IPS-20b (cell line): ENCODE measurements at regions not wholly inside any gene's neighbourhood (a gene's known extent, or its start where the extent isn't known, plus 50 kb on each side); places are given as distances from the start of the nearest gene placed in this dataset.

ENCODE experiments used
- H3K27ac ChIP-seq: one replicate; pipeline ENCODE4 v1.5.1; 2013; ENCODE audit warnings: low read length
- H3K27me3 ChIP-seq: 2 replicates; pipeline ENCODE4 v1.6.1; 2013; ENCODE audit warnings: mild to moderate bottlenecking, low read length, inconsistent platforms; ENCODE audit not compliant: insufficient read depth
- H3K36me3 ChIP-seq: 2 replicates; pipeline ENCODE4 v1.6.1; 2013; ENCODE audit warnings: low read depth, mild to moderate bottlenecking, inconsistent platforms, low read length, moderate library complexity; ENCODE audit not compliant: insufficient read depth
- H3K4me1 ChIP-seq: 2 replicates; pipeline ENCODE4 v1.6.1; 2013; ENCODE audit warnings: mild to moderate bottlenecking, control low read depth, inconsistent platforms, low read length, moderate library complexity; ENCODE audit not compliant: insufficient read depth
- H3K4me3 ChIP-seq: 2 replicates; pipeline ENCODE4 v1.5.1; 2013; ENCODE audit warnings: mild to moderate bottlenecking, low read length, inconsistent platforms
- H3K9ac ChIP-seq: 2 replicates; pipeline ENCODE4 v1.6.1; 2013; ENCODE audit warnings: low read depth, mild to moderate bottlenecking, inconsistent platforms, low read length, moderate library complexity
- H3K9me3 ChIP-seq: 2 replicates; pipeline ENCODE4 v1.6.1; 2013; ENCODE audit warnings: mild to moderate bottlenecking, low read depth, low read length, inconsistent platforms; ENCODE audit not compliant: insufficient read depth

GRCh38 chrX:69299951-69300714 is 134.9 kb upstream of the PJA1 start:
- Histone ChIP-seq H3K27ac (no peak overlapping the region), H3K27me3 (peaks cover 7% of the 10 kb centered on the region), H3K9me3 (no peaks in the 10 kb centered on the region), H3K4me3 (no peak overlapping the region), H3K9ac (no peak overlapping the region), H3K4me1 (no peaks in the 10 kb centered on the region), H3K36me3 (no peaks in the 10 kb centered on the region)

GRCh38 chrX:69299285-69299684 is 134.0 kb upstream of the PJA1 start:
- Histone ChIP-seq H3K36me3 (no peaks in the 10 kb centered on the region), H3K4me1 (no peaks in the 10 kb centered on the region), H3K9ac (no peak overlapping the region), H3K27me3 (peaks cover 7% of the 10 kb centered on the region), H3K4me3 (no peak overlapping the region), H3K27ac (no peak overlapping the region), H3K9me3 (no peaks in the 10 kb centered on the region)

DNA sequence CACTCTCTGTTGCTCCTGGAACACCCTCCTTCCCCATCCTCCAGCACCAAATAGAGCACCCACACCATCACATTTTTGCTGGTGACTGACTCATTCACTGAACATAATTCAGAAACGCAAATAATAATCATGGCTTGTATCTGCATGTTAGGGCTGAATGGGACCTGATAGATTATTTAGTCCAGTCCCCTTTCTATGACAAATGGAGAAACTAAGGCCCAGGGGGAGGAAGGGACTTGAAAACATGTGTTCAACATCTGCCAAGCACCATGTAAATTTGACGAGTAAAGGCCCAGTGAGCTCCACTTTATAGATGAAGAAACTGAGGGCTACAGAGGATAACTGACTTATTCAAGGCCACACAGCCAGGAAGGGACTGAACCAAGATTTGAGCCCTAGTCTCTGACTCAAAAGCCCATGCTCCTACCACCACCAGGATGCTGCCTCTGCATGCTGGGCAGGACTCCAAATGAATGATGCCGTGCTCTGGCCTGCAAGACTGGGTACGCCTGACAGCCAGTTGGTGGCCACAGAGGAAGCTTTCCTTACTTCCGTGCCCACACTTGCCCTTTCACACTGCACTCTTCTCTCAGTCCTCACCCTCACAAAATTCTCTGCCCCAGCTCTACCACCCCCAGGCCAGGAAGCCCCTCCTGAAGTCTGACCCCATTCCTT is 133.3 kb upstream of the PJA1 start:
- no peak overlapping the region for H3K9ac ChIP-seq

GRCh38 chrX:69297506-69297905 is 132.3 kb upstream of the PJA1 start:
- Histone ChIP-seq H3K4me1 (no peaks in the 10 kb centered on the region), H3K9me3 (no peaks in the 10 kb centered on the region), H3K9ac (no peak overlapping the region), H3K4me3 (no peak overlapping the region), H3K36me3 (no peaks in the 10 kb centered on the region), H3K27ac (no peak overlapping the region), H3K27me3 (no peaks in the 10 kb centered on the region; the same call in 1 of the 2 replicates)

More for the DNA sequence above, 133.3 kb upstream of the PJA1 start:
- H3K36me3 ChIP-seq = no peaks in the 10 kb centered on the region
- no peak overlapping the region for H3K4me3 ChIP-seq
- peaks cover under 1% of the 10 kb centered on the region for H3K27me3 ChIP-seq
- no peaks in the 10 kb centered on the region for H3K4me1 ChIP-seq
- no peak overlapping the region for H3K27ac ChIP-seq
- H3K9me3 ChIP-seq = no peaks in the 10 kb centered on the region

DNA sequence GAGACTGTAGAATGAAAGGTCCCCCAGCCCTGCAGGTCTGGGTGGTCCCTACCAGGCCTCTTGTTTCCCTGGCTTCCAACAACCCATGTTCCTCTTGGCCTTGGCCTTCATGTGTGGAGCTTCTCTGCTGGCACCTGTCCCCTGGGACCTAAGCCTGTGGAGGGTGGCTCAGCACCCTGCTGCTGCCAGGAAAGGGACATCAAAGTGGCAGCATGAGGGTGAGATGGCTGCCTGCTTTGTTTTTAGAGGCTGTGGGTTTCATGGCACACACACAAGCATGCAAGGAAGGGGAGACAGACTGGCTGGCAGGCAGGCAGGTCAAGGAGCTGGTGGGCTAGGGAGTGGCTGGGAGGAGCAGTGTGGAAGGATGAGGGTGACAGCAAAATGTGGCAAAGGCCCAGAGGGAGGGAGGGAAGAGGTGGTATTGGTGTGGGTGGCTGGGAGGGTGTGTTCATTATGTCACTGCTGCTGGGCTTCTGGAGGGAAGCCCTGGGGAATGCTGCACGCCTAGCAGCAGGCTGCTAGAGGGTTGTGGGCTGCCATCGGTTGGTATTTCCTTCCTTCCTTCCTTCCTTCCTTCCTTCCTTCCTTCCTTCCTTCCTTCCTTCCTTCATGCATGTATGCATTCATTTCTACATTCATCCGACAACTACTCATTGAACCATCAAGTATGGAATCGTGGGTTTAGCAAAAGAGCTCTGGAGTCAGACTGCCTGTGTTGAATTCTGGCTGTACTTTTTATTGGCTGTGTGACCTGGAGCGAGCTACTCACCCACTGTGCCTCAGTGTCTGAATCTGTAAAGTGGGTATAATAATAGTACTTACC is 128.7 kb upstream of the PJA1 start:
- no peaks in the 10 kb centered on the region for H3K9me3 ChIP-seq
- H3K9ac ChIP-seq = no peak overlapping the region
- no peak overlapping the region for H3K4me3 ChIP-seq
- H3K27ac ChIP-seq = no peak overlapping the region
- H3K36me3 ChIP-seq = no peaks in the 10 kb centered on the region
- H3K4me1 ChIP-seq = no peaks in the 10 kb centered on the region; the same call in 1 of the 2 replicates
- H3K27me3 ChIP-seq = no peaks in the 10 kb centered on the region

DNA sequence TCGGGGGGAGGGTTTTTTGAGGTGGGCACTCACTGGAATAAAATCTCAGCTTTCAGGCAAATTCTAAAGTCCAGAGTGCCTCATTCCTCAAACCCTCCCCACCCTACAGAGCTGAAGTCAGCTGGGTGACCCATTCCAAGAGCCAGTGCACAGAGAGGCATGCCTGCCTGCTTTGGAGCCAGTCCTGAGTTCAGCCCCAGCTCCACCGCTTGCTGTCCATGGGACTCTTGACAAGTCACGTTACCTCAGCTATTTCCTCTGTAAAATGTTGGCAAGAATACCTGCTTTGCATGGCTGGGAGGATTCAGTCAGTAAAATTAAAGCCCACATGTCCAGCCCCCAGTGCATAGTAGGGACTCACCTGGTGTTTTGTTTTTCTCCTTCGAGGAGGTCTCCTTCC is 125.9 kb upstream of the PJA1 start:
- Histone ChIP-seq H3K9me3 (no peaks in the 10 kb centered on the region), H3K4me3 (no peak overlapping the region), H3K27ac (no peak overlapping the region), H3K36me3 (no peaks in the 10 kb centered on the region), H3K27me3 (peaks cover 13% of the 10 kb centered on the region), H3K9ac (no peak overlapping the region), H3K4me1 (no peaks in the 10 kb centered on the region; the same call in 1 of the 2 replicates)

GRCh38 chrX:69290292-69290691 is 125.0 kb upstream of the PJA1 start:
- no peak overlapping the region for H3K4me3 ChIP-seq
- no peaks in the 10 kb centered on the region for H3K9me3 ChIP-seq
- H3K27ac ChIP-seq = no peak overlapping the region
- no peaks in the 10 kb centered on the region; the same call in 1 of the 2 replicates for H3K4me1 ChIP-seq
- no peak overlapping the region for H3K9ac ChIP-seq
- peaks cover 19% of the 10 kb centered on the region for H3K27me3 ChIP-seq
- H3K36me3 ChIP-seq = no peaks in the 10 kb centered on the region

GRCh38 chrX:69289793-69290123 is 124.5 kb upstream of the PJA1 start:
- H3K27me3 ChIP-seq = peaks cover 24% of the 10 kb centered on the region
- H3K36me3 ChIP-seq = no peaks in the 10 kb centered on the region
- peaks cover 3% of the 10 kb centered on the region; the same call in 1 of the 2 replicates for H3K4me1 ChIP-seq
- H3K9me3 ChIP-seq = no peaks in the 10 kb centered on the region
- H3K9ac ChIP-seq = no peak overlapping the region
- no peak overlapping the region for H3K4me3 ChIP-seq
- no peak overlapping the region for H3K27ac ChIP-seq

DNA sequence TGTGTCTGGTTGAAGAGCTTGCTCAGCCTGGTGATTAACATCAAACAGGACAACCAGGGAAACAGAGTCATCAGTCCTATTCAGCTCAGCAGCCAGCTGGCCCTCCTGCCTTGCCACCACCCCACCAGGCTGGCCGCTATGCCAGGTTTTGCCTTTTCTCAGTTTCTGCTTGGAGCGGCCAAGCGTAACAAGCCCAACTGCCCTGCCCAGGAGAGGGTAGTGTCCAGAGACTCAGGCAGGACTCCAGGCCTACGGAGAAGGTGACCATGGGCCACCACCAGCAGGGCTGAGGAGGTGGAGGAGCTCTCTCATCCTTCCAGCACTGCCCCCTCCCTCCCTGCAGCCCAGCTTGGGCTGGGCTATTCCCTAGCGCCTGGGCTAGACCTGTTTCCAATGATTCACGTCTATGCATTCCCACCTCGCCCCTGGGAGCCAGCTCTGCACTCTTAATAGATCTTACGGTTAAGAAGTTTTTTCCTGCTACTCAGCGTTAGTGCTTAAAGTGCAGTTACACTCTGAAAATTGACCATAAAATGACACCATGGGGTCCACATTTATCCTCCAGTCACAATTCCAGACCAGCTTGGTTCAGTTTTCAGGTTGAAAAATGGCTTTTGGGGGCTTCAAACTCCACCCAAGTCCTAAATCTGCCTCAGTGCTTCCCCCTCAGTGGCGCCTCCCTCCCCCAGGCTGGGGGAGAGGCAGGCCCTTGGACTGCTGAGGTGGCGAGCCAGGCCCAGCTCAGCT is 124.0 kb upstream of the PJA1 start:
- Histone ChIP-seq H3K27ac (no peak overlapping the region), H3K9me3 (no peaks in the 10 kb centered on the region), H3K4me3 (no peak overlapping the region), H3K4me1 (peaks cover 3% of the 10 kb centered on the region; the same call in 1 of the 2 replicates), H3K27me3 (peaks cover 30% of the 10 kb centered on the region), H3K9ac (no peak overlapping the region), H3K36me3 (no peaks in the 10 kb centered on the region)

DNA sequence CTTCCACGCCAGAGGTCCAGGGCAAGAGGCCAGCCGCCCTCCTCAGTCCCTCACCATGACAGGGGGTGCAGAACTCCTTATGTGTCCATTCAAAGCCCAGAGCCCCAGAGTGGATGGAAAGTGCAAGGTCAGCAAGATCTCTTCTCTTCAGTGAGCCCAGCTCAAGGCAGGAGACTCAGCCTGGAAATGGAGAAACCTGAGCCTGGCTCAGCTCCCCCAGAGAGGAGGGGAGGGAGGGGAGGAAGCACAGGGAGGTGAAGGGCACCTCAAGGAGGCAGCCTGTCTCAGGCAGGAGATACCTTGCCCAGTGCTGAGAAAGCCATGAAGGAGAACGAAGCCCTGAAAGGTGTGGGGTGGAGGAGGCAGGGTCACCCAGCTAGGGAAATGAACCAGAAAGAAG is 121.8 kb upstream of the PJA1 start:
- Histone ChIP-seq H3K27me3 (peaks cover 50% of the 10 kb centered on the region), H3K9me3 (no peaks in the 10 kb centered on the region), H3K9ac (no peak overlapping the region), H3K27ac (no peak overlapping the region), H3K36me3 (no peaks in the 10 kb centered on the region), H3K4me1 (peaks cover 7% of the 10 kb centered on the region; the same call in 1 of the 2 replicates), H3K4me3 (no peak overlapping the region)

DNA sequence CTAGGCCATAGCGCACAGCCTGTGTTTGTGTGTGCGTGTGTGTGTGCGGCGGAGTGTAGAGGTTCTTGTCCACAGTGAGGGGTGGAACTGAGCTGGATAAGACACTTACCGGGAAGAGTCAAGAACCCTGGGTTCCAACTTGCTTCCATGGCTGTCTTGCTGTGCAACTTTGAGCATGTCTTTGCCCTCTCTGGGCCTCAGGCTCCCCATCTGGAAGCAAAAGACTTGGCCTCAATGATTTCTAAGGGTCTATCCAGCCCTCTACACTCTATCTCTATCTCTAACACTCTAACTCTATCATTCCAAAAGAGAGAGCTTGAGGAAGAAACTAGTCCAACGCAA is 121.3 kb upstream of the PJA1 start:
- Histone ChIP-seq H3K36me3 (no peaks in the 10 kb centered on the region), H3K9ac (no peak overlapping the region), H3K4me1 (peaks cover 7% of the 10 kb centered on the region; the same call in 1 of the 2 replicates), H3K27ac (no peak overlapping the region), H3K27me3 (peaks cover 56% of the 10 kb centered on the region), H3K4me3 (no peak overlapping the region), H3K9me3 (no peaks in the 10 kb centered on the region)
